ENCODE measurements at regions not wholly inside any gene's neighbourhood (a gene's known extent, or its start where the extent isn't known, plus 50 kb on each side); places are given as distances from the start of the nearest gene placed in this dataset.

DNA sequence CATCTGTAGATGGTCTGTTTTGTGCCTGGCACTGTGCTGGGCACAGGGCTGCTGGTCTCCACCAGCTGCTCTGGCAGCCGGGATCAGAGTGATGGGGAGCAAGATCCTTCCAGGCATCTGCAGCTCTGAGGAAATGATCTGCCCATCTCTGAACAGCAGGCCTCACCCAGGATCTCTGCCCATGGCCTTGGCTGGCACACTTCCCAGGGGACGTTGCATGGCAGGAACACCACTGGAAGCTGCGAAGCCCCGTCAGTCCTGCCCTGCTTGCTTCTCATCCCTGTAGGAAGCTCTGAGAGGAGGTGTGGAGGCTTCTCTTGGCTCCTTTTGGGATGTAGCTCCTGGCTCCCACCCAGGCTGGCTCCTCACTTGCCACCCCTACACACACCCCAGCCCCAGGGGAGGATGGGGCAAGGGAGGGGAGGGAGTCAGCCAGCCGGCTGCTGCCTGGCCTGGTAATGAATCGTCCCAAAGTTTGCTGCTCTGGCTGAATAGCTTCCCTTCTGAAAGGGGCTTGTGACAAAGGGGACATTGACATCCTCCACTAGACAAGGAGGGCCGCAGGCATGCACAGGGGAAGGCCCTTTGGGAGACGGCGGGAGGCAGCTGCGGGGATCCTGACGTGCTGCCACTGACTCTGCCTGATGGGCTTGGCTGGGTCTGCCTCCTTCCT is 108.9 kb downstream of the VEGFA start:
- TF ChIP-seq, protein P1, sequence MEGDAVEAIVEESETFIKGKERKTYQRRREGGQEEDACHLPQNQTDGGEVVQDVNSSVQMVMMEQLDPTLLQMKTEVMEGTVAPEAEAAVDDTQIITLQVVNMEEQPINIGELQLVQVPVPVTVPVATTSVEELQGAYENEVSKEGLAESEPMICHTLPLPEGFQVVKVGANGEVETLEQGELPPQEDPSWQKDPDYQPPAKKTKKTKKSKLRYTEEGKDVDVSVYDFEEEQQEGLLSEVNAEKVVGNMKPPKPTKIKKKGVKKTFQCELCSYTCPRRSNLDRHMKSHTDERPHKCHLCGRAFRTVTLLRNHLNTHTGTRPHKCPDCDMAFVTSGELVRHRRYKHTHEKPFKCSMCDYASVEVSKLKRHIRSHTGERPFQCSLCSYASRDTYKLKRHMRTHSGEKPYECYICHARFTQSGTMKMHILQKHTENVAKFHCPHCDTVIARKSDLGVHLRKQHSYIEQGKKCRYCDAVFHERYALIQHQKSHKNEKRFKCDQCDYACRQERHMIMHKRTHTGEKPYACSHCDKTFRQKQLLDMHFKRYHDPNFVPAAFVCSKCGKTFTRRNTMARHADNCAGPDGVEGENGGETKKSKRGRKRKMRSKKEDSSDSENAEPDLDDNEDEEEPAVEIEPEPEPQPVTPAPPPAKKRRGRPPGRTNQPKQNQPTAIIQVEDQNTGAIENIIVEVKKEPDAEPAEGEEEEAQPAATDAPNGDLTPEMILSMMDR (conservative IDR thresholded peaks at IDR 0.05) = no peak
- peak overlapping the region; percentile 35 for H3K27ac ChIP-seq

DNA sequence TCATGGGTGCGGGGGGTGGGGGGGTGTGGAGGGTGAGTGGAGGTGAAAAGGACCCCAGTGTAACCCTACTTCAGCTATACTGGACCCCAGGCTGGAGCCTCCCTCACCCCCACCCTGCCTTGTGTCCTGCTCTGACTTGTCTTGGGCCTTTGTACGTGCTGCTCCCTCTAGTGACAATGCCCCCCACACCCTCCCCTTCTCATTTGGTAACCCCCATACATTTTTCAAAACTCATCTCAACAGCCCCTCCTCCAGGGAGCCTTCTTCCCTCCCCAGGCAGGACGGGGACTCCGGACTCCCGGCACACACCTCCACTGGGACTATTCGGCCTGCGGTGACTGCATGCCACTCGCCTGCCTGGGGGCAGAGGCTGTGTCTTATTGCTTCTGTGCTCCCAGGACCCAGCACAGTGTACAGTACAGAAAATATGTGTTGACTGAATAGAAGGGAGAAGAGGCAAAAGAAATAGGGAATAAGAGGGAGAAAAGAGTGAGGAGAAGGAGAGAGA is 108.2 kb downstream of the VEGFA start:
- peak overlapping the region; percentile 35 for H3K27ac ChIP-seq
- TF ChIP-seq, protein P1 (conservative IDR thresholded peaks at IDR 0.05) = no peak

DNA sequence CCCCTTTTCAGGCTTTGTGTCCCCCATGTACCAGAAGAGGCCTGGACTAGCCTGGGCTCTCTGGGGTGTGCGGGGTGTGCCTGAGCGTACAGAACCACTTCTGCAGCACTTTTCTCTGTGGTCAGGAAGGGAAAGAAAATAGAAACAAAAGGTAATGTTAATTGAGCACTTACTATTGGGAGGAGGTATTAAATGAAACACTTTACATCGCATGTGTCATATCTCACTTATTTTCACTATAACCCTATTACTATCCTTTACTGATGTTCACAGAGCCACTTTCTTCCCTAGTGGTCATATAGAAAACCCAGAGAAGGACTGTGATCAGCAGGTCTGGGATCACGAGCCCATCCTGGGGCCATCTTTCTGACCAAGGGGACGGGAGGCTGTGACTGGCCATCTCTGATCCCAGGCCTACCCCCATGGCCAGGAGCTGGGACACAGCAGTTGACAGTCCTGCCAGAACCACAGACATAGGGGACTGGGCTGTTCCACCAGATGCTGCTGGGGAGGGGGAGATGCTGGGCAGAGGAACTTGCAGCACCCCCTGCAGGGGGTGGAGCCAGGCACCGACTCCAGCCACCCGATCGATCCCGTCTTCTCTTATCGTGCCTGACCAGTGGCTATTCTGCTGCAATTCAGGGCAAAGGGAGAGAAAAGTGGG is 107.6 kb downstream of the VEGFA start:
- TF ChIP-seq, protein P1 (conservative IDR thresholded peaks at IDR 0.05) = no peak
- no peak overlapping the region for H3K27ac ChIP-seq

DNA sequence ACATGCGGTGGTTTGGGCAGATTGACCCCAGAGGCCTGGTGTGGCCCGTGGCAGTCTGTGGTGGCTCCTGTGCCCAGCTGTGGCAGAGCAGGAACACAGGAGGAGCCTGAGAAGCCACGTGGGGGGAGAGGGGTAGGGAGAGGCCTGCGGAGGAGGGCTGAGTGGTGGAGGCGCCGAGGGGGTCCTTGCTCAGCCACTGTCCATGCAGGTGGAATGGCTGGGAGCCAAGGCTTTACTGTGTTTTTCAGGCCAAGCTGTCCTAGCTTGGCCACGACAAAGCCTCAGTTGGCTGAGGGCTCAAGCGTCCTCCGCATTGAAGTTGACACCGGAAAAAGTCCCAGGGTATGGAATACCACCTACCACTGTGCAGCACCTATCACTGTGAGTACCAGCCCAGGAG is 107.0 kb downstream of the VEGFA start:
- no peak overlapping the region for H3K27ac ChIP-seq
- TF ChIP-seq, protein P1 (conservative IDR thresholded peaks at IDR 0.05) = no peak

DNA sequence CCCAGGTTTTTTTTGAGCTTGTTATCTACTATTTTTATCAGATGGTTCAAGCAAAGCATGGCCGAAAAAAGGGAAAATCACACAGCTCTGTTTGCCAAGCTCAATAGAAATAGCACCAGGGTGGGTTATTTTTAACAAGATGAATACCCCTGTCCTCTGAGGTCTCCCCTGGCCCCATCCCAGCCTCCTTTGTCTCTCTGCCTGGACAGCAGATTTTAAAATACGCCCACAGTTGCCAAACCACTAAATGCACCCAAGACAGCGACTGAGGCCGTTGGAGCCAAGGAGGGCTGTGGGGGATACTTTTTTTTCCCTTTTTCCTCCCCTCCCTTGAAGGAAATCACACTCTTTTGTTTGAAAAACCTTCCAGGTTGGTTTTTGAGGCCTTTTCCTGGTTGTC is 106.6 kb downstream of the VEGFA start:
- TF ChIP-seq, protein P1 (conservative IDR thresholded peaks at IDR 0.05) = no peak
- no peak overlapping the region for H3K27ac ChIP-seq

DNA sequence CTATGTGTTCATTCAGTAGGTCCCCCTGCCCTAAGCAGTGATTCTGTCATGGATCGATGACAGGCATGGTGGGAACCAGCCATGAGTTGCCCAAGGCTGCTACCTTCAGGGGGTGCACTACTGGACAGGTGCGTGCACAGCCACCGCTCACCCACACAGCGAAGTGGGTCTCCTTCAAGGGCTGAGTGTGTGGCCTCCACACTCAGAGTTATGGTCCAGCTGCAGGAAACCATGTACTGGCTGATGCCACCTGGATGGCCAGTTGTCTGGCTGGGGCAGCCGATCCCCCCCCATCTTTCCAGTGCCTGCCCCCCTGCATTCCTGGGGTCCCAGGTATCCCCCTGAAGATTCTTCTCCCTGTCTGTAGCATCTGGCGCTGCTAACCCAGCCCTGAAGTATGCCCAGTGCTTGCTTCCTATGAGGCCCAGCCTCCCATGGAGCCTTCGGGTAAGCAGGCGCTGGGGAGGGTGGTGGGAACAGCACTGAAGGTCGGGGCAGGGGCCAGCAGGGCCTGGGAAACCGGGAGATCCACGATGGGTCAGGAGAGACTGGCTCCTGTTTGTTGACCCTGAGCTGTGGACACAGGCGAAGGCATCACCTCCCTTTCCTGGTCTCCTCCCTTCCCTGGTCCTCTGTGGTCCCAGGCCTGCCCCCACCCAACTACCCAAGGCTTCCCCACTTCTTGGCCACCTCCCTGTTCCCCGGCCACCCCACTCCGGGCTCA is 106.0 kb downstream of the VEGFA start:
- TF ChIP-seq, protein P1 (conservative IDR thresholded peaks at IDR 0.05) = no peak
- H3K27ac ChIP-seq = no peak overlapping the region

Measured in VCaP (cell line).